GM12864 (cell line): ENCODE measurements at regions not wholly inside any gene's neighbourhood (a gene's known extent, or its start where the extent isn't known, plus 50 kb on each side); places are given as distances from the start of the nearest gene placed in this dataset.

ENCODE experiments used
- DNase-seq: peaks from one replicate; pipeline ENCODE4 v3.0.0-alpha.2; 2011; ENCODE audit warnings: low read depth
- H3K4me3 ChIP-seq: 2 replicates; pipeline ENCODE4 v1.5.1; 2011; ENCODE audit warnings: mild to moderate bottlenecking, low read depth, low read length, control low read depth
- CTCF ChIP-seq: IDR thresholded peaks from 2 replicates; pipeline ENCODE4 v1.5.1; 2011; ENCODE audit warnings: low read depth, mild to moderate bottlenecking, moderate library complexity, low read length, control low read depth, inconsistent platforms; ENCODE audit errors: missing control alignments

DNA sequence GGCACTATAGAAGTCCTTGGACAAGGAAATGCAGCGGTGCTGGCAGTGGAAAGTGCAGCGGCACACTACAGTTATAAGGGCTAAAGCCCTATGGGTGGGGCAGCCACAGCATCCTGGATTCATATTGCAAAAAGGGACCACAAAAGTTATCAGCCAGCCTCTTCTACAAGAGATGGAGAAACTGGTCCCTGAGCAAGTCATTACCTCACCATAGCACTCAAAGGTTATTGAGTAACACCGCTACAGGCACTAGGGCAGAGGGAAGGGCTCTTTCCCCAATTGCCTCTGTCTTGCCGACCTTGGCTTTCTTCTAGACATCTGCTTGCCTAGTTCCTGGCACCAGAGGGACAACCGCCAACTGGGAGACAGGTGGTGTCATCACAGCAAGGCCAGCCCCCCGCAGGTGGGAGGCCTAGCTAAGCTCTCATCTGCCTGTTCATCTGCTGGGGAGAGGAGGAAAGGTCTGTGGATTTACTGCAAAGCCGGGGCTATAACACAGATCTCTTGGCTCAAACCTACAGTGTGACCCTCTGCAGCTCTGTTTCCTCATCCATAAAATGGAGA lies 600.0 kb downstream of the BCOR start:
- DNase-seq: no peak
- H3K4me3 ChIP-seq: no peak overlapping the region
- no peak for TF ChIP-seq CTCF

- no peak for TF ChIP-seq CTCF
- DNase-seq: no peak
- no peak overlapping the region for H3K4me3 ChIP-seq
Observed at GRCh38 chrX:39499996-39500395, 597.8 kb downstream of the BCOR start.

DNA sequence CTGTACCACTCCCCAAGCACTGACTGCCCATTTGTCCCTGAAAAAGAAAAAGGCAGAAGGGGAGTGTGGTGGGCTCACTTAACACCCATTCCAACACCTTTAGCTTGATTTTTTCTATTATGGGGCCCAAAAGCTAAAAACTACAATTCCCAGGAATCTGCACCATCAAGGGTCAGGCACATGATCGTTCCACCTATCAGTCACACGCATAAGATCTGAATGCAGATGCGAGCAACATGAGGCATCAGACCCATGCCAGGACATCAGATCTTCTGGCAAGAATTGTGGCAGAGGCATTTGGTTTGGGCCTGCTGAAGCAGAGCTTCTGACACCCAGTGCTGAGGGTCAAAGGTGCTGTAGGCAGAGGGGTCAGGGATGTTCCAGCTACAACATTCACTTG lies 595.9 kb downstream of the BCOR start:
- no peak for DNase-seq
- TF ChIP-seq CTCF: no peak
- no peak overlapping the region for H3K4me3 ChIP-seq

- no peak overlapping the region for H3K4me3 ChIP-seq
- DNase-seq: no peak
- TF ChIP-seq CTCF: no peak
Observed at GRCh38 chrX:39502486-39502885, 595.3 kb downstream of the BCOR start.

DNA sequence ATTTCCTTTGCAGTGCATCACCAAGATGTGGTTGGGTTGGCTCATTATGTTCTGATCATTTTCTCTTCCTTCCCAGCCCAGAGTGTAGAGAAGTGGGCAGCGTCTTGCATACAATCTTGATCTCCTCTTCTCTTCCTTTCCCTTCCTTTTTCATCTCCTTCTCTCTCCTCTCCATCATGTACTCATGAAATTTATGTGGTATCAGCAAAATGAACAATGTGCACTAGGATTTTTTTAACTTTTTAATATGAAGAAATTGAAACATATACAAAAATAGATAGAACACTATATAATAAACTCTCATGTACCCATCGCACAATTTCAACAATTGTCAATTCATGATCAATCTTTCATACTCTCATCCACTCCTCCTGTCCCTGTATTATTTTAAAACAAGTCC lies 593.5 kb downstream of the BCOR start:
- DNase-seq: no peak
- no peak for TF ChIP-seq CTCF
- no peak overlapping the region for H3K4me3 ChIP-seq

- TF ChIP-seq CTCF: no peak
Observed at GRCh38 chrX:39504850-39505259, 592.9 kb downstream of the BCOR start.

GRCh38 chrX:39506131-39506530 lies 591.6 kb downstream of the BCOR start:
- no peak for DNase-seq
- H3K4me3 ChIP-seq: no peak overlapping the region
- TF ChIP-seq CTCF: no peak

More at GRCh38 chrX:39504850-39505259, 592.9 kb downstream of the BCOR start:
- no peak overlapping the region for H3K4me3 ChIP-seq
- no peak for DNase-seq
